ENCODE measurements at regions not wholly inside any gene's neighbourhood (a gene's known extent, or its start where the extent isn't known, plus 50 kb on each side); places are given as distances from the start of the nearest gene placed in this dataset.

GRCh38 chr3:40913192-40913591 lies 286.1 kb upstream of the CTNNB1 start:
- Histone ChIP-seq H2BK5ac (ENCODE audit: low read depth, low read length) (no peak overlapping the region), H2BK20ac (ENCODE audit: low read length) (no peak overlapping the region), H4K91ac (replicated peaks; ENCODE audit: insufficient read length, low read length) (no peak overlapping the region), H2BK15ac (ENCODE audit: low read length) (no peak overlapping the region), H2BK120ac (replicated peaks; ENCODE audit: low read depth, low read length) (no peak overlapping the region), H3K18ac (ENCODE audit: extremely low read depth, low read length) (no peak overlapping the region), H3K23ac (ENCODE audit: insufficient read length) (no peak overlapping the region), H2BK12ac (ENCODE audit: low read depth, low read length) (no peak overlapping the region), H4K8ac (ENCODE audit: extremely low read depth, insufficient read depth, low read length) (no peak overlapping the region), H3K23me2 (ENCODE audit: low read depth, low read length) (no peaks in the 10 kb centered on the region; the same call in 1 of the 2 replicates), H3K27me3 (replicated peaks in 1 of 4; ENCODE audit: control insufficient read depth in 3 of 4, extremely low read depth in 1 of 4, insufficient read depth in 3 of 4, low read length in 3 of 4) (no peaks in the 10 kb centered on the region), H4K5ac (ENCODE audit: insufficient read length, low read depth, low read length) (no peak overlapping the region), H3K36me3 (ENCODE audit: control insufficient read depth in 2 of 4, insufficient read depth in 4 of 4, low read length in 3 of 4) (no peaks in the 10 kb centered on the region), H2AFZ (ENCODE audit: low read length) (no peak overlapping the region), H3K9me3 (ENCODE audit: insufficient read depth in 2 of 2, low read depth in 1 of 2, low read length in 1 of 2) (no peaks in the 10 kb centered on the region), H3K4me2 (ENCODE audit: insufficient read depth in 1 of 2, low read depth in 2 of 2, low read length in 2 of 2) (no peak overlapping the region), H3K4ac (replicated peaks; ENCODE audit: insufficient read length, low read depth, low read length) (no peak overlapping the region), H3K9ac (replicated peaks in 1 of 4; ENCODE audit: extremely low read depth in 1 of 4, low read depth in 3 of 4, low read length in 3 of 4) (no peak overlapping the region), H3K56ac (replicated peaks; ENCODE audit: insufficient read length, low read depth, low read length) (no peak overlapping the region), H3K27ac (ENCODE audit: low read depth, low read length) (no peak overlapping the region), H3K14ac (ENCODE audit: insufficient read length) (no peak overlapping the region), H3K79me1 (ENCODE audit: low read depth, low read length) (no peaks in the 10 kb centered on the region; the same call in 1 of the 2 replicates), H4K20me1 (replicated peaks in 1 of 2; ENCODE audit: control insufficient read depth in 1 of 2, insufficient read depth in 2 of 2, low read length in 2 of 2) (no peaks in the 10 kb centered on the region), H3K4me1 (replicated peaks in 1 of 4; ENCODE audit: control insufficient read depth in 3 of 4, insufficient read depth in 4 of 4, low read length in 3 of 4) (no peaks in the 10 kb centered on the region; a peak in 1 of 7 replicates), H3K79me2 (ENCODE audit: control insufficient read depth in 1 of 2, insufficient read depth in 2 of 2, low read length in 2 of 2) (no peaks in the 10 kb centered on the region), H3K4me3 (ENCODE audit: extremely low read depth in 1 of 4, insufficient read depth in 2 of 4, low read depth in 3 of 4, low read length in 4 of 4) (no peak overlapping the region), H2AK5ac (ENCODE audit: low read depth, low read length) (no peak overlapping the region)
- WGBS, 2 experiments (ENCODE audit: extremely low coverage in 1 of 2, insufficient coverage in 1 of 2, insufficient read length in 1 of 2, insufficient replicate concordance in 2 of 2, low coverage in 1 of 2, low lambda C conversion rate in 2 of 2, missing lambda C conversion rate in 1 of 2) = 92% methylated on average over 4 of the region's 4 CpGs; no CpG with 5 or more reads in 1 of the 2 experiments
- ChIA-PET POLR2A (ENCODE audit: partially characterized antibody) (no interaction called here), CTCF (ENCODE audit: partially characterized antibody) (interaction anchor here (2.4 kb wide), 1 partner anchor 17 kb away, joined by 4 read pairs; no protein-coding TSS in a partner anchor)
- no peak for DNase-seq (ENCODE audit: low read depth in 1 of 2, low spot score in 2 of 2)
- no peak for FAIRE-seq
- no peak for TF ChIP-seq KDM1A (IDR thresholded peaks at IDR 0.05; ENCODE audit: borderline replicate concordance, low read length)
- TF ChIP-seq RFX5 (IDR thresholded peaks at IDR 0.05; ENCODE audit: borderline replicate concordance, low read depth, low read length) = no peak
- no peak for TF ChIP-seq NANOG (IDR thresholded peaks at IDR 0.05; ENCODE audit: insufficient read depth, low read depth, low read length, poor library complexity, severe bottlenecking)
- TF ChIP-seq RBBP5 (IDR thresholded peaks at IDR 0.05; ENCODE audit: borderline replicate concordance, low read depth, low read length) = no peak
- no peak for TF ChIP-seq SIX5 (IDR thresholded peaks at IDR 0.05; ENCODE audit: low read depth, low read length)
- TF ChIP-seq TCF12 (IDR thresholded peaks at IDR 0.05; ENCODE audit: low read depth, low read length) = no peak
